Small intestine (tissue), 7 donors: ENCODE measurements at regions not wholly inside any gene's neighbourhood (a gene's known extent, or its start where the extent isn't known, plus 50 kb on each side); places are given as distances from the start of the nearest gene placed in this dataset.
"Not testable (repeated sequence)": the region's sequence is repeated elsewhere in the genome, so short reads cannot be mapped to it uniquely, and the experiment has no call there.

ENCODE experiments used
- DNase-seq, 2 donors: peaks; one replicate each; pipeline versions ENCODE4 v3.0.0 to v3.0.0-alpha.2; 2013
- FAIRE-seq: peaks from 2 replicates; lab custom pipeline; 2012; peaks lifted over from hg19 to GRCh38; lab: Jason Lieb, UNC
- H3K27ac ChIP-seq, 3 donors: one replicate each; pipeline ENCODE4 v1.5.1; 2013; ENCODE audit warnings: low read length in 2 of 3, mild to moderate bottlenecking in 2 of 3, control low read depth in 1 of 3, inconsistent platforms in 1 of 3, low read depth in 1 of 3, moderate library complexity in 1 of 3
- H3K27me3 ChIP-seq, 3 donors: one replicate each; pipeline ENCODE4 v1.6.1; 2013; ENCODE audit warnings: low read length in 3 of 3, inconsistent platforms in 1 of 3; ENCODE audit not compliant: control insufficient read depth in 3 of 3, insufficient read depth in 3 of 3
- H3K36me3 ChIP-seq, 3 donors: one replicate each; pipeline ENCODE4 v1.6.1; 2013; ENCODE audit warnings: low read length in 3 of 3, inconsistent platforms in 1 of 3, low read depth in 1 of 3, mild to moderate bottlenecking in 1 of 3, moderate library complexity in 1 of 3; ENCODE audit not compliant: control insufficient read depth in 3 of 3, insufficient read depth in 2 of 3
- H3K4me1 ChIP-seq, 3 donors: one replicate each; pipeline ENCODE4 v1.6.1; 2013; ENCODE audit warnings: low read length in 2 of 3, inconsistent platforms in 1 of 3, low read depth in 1 of 3, mild to moderate bottlenecking in 1 of 3, moderate library complexity in 1 of 3; ENCODE audit not compliant: control insufficient read depth in 3 of 3, insufficient read depth in 2 of 3
- H3K4me3 ChIP-seq, 3 donors: one replicate each; pipeline ENCODE4 v1.5.1; 2013; ENCODE audit warnings: low read length in 3 of 3, control low read depth in 1 of 3, inconsistent platforms in 1 of 3, low read depth in 1 of 3, mild to moderate bottlenecking in 1 of 3, moderate library complexity in 1 of 3
- H3K9me3 ChIP-seq, 2 donors: one replicate each; pipeline ENCODE4 v1.6.1; 2013; ENCODE audit warnings: low read depth in 1 of 2, low read length in 1 of 2; ENCODE audit not compliant: control insufficient read depth in 2 of 2, insufficient read depth in 1 of 2
- WGBS, 3 donors: extraction: QIAGEN DNeasy Blood & Tissue Kit; methylation state at CpG; one replicate each; pipeline ENCODE4 v1.1.7; 2013; 5-methylcytosine and 5-hydroxymethylcytosine counted together
- donor health status: healthy with polysubstance abuse.
- donor health status: control.
- donor health status: control.
- donor health status: Bipolar disorder and iron deficiency.
- donor health status: healthy.

GRCh38 chr10:125518397-125518796 lies 164.6 kb downstream of the TEX36 start:
- not testable (repeated sequence) for H3K4me1 ChIP-seq, H3K9me3 ChIP-seq, H3K27ac ChIP-seq, H3K36me3 ChIP-seq, FAIRE-seq, H3K4me3 ChIP-seq, DNase-seq, H3K27me3 ChIP-seq
- 85 to 96% (median 87%) methylated on average over 17 to 22 of the region's 27 CpGs for WGBS, 3 donors

DNA sequence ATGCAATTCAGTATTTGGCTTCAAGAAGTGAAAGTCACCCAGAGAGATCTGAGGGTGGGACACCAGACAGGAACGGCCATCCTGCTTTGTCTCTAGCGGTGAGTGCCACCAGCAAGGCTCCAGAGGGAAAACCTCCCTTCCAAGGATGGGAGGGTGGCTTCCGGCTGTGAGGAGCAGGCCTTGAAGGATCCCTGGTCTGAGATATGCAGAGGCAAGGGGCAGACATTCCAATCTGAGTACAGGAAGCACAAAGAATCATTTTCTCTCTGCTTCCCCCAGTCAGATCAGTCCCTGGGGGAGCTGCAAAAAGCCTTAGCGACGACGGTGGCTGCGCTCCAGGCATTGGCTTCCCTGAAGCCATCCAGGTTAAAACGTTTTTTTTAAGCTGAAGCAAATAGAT lies 167.4 kb downstream of the TEX36 start:
- Histone ChIP-seq H3K36me3 (no peaks in the 10 kb centered on the region), H3K27me3 (no peaks in the 10 kb centered on the region), H3K9me3 (peaks cover 0 to 3% of the 10 kb centered on the region in 2 donors), H3K4me1 (no peaks in the 10 kb centered on the region), H3K4me3 (no peak overlapping the region), H3K27ac (no peak overlapping the region)
- DNase-seq (no peak), FAIRE-seq (no peak)
- WGBS, 3 donors = 69 to 78% (median 76%) methylated on average over 8 of the region's 8 CpGs

- 70 to 72% (median 71%) methylated on average over 17 of the region's 17 CpGs for WGBS, 3 donors
- no peak for DNase-seq
These were observed 168.5 kb downstream of the TEX36 start for GRCh38 chr10:125514206-125515162.

GRCh38 chr10:125513429-125514182 lies 169.4 kb downstream of the TEX36 start:
- Histone ChIP-seq H3K4me1 (no peaks in the 10 kb centered on the region), H3K27me3 (no peaks in the 10 kb centered on the region), H3K36me3 (no peaks in the 10 kb centered on the region), H3K27ac (no peak overlapping the region), H3K4me3 (no peak overlapping the region), H3K9me3 (no peaks in the 10 kb centered on the region)
- 74 to 86% (median 74%) methylated on average over 11 of the region's 11 CpGs for WGBS, 3 donors
- DNase-seq (no peak), FAIRE-seq (no peak)

More at GRCh38 chr10:125514206-125515162, 168.5 kb downstream of the TEX36 start:
- no peak overlapping the region for H3K4me3 ChIP-seq
- H3K36me3 ChIP-seq = no peaks in the 10 kb centered on the region
- FAIRE-seq = no peak
- H3K27me3 ChIP-seq = no peaks in the 10 kb centered on the region
- H3K9me3 ChIP-seq = peaks cover 0 to 2% of the 10 kb centered on the region in 2 donors
- no peak overlapping the region for H3K27ac ChIP-seq
- H3K4me1 ChIP-seq = no peaks in the 10 kb centered on the region

GRCh38 chr10:125510998-125511397 lies 172.0 kb downstream of the TEX36 start:
- H3K9me3 ChIP-seq = no peaks in the 10 kb centered on the region
- no peaks in the 10 kb centered on the region for H3K4me1 ChIP-seq
- no peak for FAIRE-seq
- 86 to 90% (median 89%) methylated on average over 9 of the region's 9 CpGs for WGBS, 3 donors
- H3K27me3 ChIP-seq = peaks cover 0 to 2% (median 0%) of the 10 kb centered on the region in 3 donors
- no peaks in the 10 kb centered on the region for H3K36me3 ChIP-seq
- DNase-seq = no peak
- no peak overlapping the region for H3K27ac ChIP-seq
- H3K4me3 ChIP-seq = no peak overlapping the region

DNA sequence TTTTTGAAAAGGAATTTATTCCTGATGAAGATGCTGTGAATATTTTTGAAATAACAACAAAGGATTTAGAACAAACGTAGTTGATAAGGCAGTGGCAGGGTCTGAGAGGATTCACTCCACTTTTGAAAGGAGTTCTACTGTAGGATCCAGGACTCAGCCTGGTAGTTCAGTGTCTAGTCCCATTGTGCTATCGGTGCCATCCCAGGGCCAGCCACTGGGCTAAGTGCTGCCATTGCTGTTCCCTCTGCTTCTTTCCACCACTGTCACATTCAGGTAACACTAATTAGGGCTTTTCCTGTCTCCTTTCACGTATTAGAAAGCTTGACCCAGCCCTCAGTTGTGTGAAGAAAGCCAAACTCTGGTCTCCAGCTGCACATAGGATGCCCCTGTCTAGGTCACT lies 177.3 kb downstream of the TEX36 start:
- Histone ChIP-seq H3K27ac (no peak overlapping the region), H3K4me1 (no peaks in the 10 kb centered on the region), H3K27me3 (peaks cover 0 to 2% (median 0%) of the 10 kb centered on the region in 3 donors), H3K4me3 (no peak overlapping the region), H3K36me3 (no peaks in the 10 kb centered on the region), H3K9me3 (no peaks in the 10 kb centered on the region)
- no peak for DNase-seq
- 50 to 70% (median 55%) methylated on average over 3 of the region's 3 CpGs for WGBS, 3 donors
- FAIRE-seq = no peak

DNA sequence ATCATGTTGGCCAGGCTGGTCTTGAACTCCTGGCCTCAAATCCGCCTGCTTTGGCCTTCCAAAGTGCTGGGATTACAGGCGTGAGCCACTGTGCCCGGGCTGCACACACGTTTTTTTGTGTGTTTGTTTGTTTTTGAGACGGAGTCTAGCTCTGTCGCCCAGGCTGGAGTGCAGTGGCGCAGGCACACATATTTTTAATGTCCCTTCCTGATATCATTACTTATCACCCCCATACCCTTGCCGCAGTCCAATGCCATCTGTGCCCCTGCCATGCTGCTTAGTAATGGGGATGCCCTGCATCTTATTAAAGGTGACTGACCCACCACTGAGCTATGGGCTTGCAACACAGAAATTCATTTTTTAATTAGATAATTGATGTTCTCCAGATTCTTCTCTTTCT lies 180.7 kb downstream of the TEX36 start:
- Histone ChIP-seq H3K27ac (no peak overlapping the region), H3K4me3 (no peak overlapping the region), H3K4me1 (no peaks in the 10 kb centered on the region), H3K27me3 (no peaks in the 10 kb centered on the region), H3K9me3 (no peaks in the 10 kb centered on the region), H3K36me3 (no peaks in the 10 kb centered on the region)
- DNase-seq = no peak
- 70 to 83% (median 75%) methylated on average over 8 of the region's 8 CpGs for WGBS, 3 donors
- no peak for FAIRE-seq

- Histone ChIP-seq H3K9me3 (no peaks in the 10 kb centered on the region), H3K36me3 (no peaks in the 10 kb centered on the region), H3K4me3 (no peak overlapping the region), H3K4me1 (no peaks in the 10 kb centered on the region), H3K27me3 (peaks cover 0 to 2% (median 0%) of the 10 kb centered on the region in 3 donors), H3K27ac (no peak overlapping the region)
- WGBS, 3 donors = 65 to 76% (median 73%) methylated on average over 4 of the region's 4 CpGs
- FAIRE-seq (no peak), DNase-seq (no peak)
These were observed 187.6 kb downstream of the TEX36 start for GRCh38 chr10:125495386-125495785.
